GDM1 (cell line): ENCODE measurements at regions not wholly inside any gene's neighbourhood (a gene's known extent, or its start where the extent isn't known, plus 50 kb on each side); places are given as distances from the start of the nearest gene placed in this dataset.

Experiments used
- DNase-seq: peaks from one replicate; lab custom pipeline; 2025; lab: John Stamatoyannopoulos, UW

DNA sequence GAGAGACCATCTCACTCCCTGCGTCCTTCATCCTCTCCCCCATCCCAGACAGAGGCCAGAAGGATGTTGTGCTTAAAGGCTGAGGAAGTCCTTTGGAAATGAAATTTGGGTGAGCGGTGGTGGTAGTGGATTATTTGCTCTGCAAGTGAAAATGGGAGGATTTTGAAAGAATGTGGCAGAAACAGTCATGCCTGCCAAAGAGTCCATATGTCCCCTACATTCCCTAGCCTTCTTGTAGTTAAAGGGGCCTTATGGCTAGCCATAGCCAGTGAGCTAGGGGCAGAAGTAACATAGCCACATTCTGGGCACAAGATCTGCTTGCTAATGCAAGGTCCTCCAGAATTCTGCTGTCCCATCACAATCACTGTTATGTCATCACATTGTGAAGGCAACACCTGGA, 360.2 kb upstream of the TSHZ3 start:
- no peak for DNase-seq

DNA sequence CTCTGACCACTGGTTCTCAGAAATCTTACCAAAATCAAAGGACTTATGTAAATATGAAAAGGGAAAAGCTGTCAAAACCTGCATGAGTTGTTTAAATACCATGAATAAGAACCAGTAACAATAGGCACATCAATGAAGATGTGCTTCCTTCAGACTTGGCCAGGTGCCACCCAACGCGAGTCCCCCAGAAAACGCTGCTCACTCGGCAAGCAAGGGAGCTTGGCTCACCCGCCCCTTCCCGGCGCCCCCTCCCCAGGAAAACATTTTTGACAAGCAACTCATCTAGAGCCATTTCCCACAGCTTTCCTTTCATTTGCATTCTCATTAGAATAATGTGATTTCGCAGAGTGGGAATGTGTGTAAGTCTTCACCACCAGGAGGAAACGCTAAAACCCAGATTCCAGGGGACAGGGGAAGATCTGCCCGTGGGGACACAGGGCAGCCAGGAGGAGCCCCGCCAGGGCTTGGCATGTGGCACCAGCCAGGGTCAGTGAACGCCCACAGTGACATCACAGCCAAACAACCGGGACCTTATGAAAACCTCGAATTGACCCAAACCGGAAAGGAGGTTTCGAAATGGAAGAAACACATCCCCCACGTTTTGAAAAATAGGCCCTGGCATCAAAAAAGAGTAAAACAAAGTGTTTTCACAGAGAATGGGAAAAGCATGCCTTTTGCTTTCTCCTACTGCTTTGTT, 366.2 kb upstream of the TSHZ3 start:
- no peak for DNase-seq

DNA sequence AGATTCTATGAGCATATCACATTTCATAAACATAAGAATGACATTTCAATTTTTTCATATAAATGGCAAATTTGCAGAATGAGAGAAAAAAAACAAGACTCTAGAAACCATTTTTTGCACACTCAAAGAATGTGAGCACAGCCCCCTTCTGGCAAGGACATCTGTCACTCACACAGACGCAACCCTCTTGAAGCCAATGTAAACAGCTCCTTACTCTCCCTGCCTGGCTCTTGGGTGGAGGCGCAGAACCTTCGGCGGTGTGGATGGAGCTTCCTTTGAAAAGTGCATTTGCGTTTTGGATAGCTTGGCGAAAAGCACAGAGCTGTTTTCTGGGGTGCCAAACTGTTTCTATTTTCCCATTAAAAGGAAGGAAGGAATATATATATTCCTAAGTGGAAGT, 367.6 kb upstream of the TSHZ3 start:
- DNase-seq = no peak

DNA sequence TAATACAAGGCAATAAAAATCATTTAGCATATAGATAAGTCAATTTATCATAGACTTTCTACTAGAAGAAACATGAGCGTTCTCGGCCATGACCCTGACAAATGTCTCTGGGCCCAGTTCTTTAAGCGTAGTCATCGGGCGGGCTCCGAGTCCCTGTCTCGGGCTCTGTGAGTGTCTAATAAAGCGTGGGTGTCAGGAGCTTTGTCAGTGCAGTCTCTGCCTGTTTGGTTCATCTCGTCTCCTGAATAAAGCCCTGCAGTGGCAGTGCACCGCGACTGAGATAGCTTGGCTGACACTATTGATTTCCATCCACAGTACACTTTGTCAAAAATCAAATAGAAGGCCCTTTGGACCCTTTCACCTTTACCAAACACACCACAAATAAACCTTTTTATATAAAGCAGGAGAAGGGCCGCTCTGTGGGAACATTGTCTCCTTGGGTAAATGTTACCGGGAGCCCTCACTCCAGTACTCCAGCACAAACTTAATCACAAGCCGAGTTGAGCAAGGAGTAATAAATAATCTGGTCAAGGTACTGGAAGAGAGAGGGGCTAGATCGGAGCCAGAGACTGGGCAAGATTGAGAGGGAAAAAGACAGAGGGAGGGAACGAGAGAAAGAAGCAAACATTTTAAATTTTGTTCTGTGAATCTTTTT, 368.2 kb upstream of the TSHZ3 start:
- DNase-seq = no peak

DNA sequence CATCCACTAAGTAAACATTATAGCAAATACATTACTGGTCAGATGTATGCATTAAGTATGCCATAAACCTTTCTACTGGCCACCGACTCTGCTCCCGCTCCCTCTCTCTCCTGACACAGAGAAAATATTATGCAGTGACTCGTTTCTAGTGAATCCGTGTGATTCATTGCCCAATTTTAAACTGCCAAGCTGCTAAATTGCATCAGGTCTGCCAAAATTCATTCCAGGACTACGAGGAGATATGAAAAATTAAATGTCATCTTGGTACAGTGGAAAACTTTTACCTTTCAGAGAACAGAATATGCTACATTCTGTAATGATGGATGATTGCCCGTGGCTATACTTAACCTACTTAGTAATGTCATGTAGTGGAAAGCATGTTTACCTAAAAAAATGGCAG, 368.8 kb upstream of the TSHZ3 start:
- DNase-seq = no peak

DNA sequence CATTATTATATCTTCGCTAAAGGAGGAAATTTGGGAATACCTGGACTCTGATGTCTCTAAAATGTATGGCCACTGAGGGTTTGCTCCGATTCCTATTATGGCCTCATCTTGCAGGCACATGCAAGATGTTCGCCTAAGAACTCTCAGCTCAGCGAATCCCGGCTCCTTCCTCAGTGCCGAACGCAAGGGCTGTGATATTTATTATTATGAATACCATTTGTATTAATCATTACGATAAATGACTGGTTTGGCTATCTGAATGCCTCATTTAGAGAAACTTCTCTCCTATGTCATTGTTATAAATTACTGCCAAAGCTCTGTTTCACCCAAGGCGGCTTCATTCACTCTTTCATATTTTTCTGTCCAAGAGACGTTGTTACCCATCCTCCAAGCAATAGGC, 369.7 kb upstream of the TSHZ3 start:
- no peak for DNase-seq

DNA sequence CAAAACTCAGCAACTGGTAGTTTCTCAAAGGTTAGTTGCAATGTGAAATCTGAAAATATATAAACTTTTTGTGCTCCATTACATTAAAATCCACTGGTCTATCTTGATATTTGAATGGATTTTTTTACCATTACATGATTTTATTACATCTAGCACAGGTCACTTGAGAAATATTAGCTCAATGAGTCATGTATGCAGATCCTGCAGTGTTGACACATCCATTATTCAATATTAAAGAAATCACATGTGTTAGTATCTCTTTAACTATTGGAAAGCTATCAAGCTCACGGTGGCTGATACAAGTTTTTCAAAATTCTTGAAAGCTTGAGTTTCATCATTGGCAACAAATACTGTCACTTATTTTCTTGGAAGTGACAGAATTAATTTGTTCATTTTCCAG, 373.9 kb upstream of the TSHZ3 start:
- DNase-seq = no peak

DNA sequence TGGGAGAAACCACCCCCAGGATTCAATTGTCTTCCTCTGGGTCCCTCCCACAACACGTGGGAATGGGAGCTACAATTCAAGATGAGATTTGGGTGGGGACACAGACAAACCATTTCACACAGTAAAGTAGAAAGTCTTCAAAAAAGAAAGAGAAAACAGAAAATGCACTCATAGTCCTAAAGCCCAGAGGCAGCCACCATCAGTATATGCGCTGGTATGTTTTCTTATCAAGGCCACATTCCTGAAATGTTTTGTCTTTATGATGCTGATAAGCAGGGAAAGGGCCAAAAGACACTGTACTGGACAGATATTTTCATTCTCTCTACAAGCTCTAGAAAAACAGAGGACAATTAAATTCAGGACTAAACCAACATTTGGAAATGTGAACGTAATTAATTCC, 375.8 kb upstream of the TSHZ3 start:
- no peak for DNase-seq

DNA sequence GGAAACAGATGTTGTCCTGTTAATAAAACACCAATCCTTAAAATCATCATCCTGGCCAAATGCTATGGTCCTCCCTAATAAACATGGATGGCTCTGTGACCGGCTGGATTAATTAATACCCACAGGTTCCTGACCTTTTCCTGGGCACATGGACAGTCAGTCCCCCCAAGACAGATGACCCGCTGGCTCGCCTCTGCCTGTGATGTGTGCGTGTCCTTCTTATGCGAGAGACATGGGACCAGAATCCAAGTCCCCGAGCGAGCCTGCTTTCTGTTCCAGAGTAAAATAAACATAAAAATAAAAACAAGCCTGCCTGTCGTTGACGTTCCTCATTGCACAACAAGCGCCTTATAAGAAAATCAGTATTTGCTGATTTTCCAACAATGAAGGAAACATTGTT, 378.3 kb upstream of the TSHZ3 start:
- DNase-seq = no peak

DNA sequence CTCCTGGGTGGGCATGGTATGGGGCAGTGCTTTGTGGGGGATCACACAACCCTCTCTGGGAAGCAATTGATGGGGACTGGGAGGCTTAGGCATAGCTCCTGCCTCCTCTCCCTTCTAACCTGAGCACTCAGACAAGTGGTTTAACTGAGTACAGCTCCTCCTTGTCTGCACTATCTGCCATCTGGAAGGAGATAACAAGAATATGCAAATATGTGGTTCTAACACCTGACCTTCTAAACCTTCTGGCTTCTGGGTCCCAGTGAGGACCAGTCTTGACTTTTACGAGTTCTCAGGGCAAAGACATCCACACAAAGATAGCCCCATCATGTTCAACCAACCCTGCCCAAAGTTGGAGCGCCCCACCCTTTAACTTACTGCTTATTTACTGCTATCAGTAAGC, 381.0 kb upstream of the TSHZ3 start:
- DNase-seq = no peak

DNA sequence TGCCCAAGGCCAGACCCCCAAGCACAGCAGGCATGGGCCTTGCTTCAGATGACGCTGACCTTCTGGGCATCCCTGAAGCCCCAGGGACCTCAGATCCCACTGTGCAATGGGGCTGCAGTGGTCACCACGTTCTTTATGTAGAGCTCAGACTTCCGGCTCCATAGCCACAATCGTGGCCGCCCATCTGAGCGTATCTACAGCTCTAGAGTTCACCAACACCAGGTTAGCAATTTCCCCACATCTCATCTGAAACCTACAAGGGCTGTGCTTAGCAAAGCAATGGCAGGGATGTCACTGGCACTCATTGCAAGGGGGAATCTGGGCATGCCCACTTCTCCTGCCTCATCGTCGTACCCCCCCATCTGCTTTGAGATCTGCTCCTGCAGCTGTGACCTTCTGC, 384.4 kb upstream of the TSHZ3 start:
- no peak for DNase-seq

DNA sequence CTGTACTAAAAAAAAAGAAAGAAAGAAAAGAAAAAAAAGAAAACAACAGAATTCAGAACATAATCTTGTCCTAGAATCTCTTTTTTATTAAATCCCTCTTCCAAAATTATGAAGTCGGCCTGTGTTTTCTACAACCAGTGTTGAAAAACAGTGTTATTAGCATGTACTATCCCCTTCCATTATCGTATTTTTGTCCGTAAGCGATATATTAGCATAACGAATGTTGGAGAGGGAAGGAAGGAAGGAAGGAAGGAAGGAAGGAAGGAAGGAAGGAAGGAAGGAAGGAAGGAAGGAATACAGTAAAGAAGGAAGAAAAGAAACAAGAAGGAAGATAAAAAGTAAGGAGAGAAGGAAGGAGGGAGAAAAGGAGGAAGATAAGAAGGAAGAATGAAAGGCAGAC, 393.0 kb upstream of the TSHZ3 start:
- no peak for DNase-seq

DNA sequence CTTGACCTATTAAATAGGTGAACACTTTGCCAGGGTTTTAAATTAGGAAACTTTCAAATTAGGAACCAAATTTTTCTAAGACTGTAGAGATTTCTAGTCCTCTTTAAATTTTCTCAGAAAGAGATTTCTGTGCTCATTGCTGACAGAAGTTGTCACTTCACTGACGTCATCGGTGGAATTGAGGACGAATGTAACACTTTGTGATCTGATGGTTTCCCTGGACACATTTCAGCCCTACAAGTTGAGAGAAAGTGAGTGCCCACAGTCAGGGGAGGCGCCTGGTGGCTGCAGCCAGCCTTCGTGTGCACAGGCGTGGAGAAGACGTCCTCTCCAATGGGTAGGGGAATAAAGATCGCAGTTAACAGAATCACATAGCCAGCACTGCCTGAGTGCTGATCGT, 396.5 kb upstream of the TSHZ3 start:
- DNase-seq = no peak

DNA sequence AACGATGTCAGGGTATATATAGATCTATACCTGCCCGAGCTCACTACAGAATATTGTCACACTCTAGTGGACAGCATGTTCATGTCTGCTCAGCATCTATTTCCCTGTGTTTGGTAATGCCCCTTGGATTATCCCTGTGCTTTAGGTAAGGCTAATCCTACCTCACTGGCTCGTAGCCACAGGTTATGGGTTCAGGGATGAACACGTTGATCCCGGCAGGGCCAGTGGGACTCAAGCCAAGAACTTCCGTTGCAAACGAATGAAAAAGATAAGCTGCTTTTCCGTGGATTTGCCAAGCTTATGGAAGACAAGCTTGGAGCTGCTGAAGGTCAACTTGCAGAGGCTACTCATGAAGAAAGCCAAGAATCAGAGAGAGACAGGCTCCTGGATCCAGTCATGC, 400.0 kb upstream of the TSHZ3 start:
- DNase-seq = no peak

DNA sequence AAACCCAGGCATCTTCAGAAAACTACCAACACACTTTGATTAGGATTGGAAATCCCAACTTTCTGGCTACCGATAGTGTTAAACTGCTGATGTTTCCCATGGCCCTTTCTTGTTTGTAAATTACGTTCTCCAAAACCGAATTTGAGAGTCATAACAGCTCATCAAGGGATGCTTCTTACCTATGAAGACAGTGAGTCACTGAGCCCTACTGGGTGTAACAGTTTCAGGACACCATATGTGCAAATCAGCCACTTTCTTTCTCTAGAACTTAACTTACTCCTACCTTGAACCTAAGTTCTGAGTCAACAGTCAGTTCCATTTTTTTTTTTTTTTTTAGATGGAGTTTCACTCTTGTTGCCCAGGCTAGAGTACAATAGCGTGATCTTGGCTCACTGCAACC, 410.1 kb upstream of the TSHZ3 start:
- no peak for DNase-seq

DNA sequence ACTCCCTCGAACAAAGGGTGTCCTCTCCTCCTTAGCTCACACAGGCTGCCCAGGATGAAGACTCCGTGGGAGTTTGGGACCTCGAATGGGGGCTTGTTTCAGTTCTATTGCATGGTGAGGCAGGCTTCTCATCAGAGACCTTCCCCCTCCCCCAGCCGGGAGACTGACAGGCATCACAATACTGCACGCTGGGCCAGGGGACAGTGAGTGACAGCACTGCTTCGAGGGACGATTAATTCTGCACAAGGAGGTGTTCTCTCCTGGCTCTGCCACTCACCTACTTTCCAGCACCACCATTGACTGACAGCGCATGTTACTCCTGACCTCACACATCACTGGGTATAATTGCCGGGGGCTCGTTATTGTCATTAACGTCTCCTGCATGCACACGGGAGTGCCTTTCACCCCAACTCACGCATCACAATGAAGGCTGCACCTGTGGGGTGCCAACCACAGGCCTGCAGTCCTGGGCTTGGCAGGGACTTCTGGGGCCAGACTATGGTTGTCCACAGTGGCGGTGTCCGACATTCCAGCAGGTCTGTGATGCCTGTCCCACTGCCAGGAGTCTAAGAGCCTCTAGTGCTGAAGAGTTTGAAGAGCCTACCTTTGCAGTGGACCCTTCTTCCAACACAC, 412.2 kb upstream of the TSHZ3 start:
- no peak for DNase-seq

DNA sequence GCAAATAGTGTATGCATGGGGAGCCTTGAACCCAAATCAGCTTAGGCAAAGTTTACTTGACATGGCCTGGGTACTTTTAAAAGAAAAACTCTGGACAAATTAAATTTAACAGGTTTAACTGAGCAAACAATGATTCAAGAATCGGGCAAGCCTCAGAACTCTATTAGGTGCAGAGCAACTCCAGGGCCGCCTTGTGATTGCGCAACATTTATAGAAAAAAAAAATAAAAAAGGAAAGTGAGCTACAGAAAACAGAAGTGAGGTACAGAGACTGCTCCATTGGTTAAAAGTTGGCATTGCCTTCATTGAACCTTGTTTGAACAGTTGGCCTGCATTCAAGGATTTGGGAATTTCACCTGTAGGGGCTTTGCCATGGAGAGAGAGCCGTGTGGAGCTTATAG, 421.0 kb upstream of the TSHZ3 start:
- no peak for DNase-seq

DNA sequence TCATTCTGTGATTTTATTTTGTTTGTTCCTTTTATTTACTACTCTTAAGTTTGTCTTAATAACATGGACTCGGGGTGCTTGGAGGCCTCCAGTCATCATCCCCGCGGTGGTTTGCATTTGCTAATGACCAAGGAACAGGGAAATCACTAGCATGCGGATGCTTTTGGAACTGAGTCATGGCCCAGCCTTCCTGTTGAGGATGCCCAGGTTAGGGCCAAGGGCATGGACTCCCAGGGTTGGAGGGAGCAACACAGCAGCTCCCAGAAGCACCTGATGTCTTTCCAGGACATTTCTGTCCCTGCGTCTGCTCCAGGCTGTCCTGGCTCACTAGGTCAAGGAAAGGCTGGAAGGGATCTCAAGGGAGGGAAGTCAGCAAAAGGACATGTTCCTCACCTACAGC, 423.7 kb upstream of the TSHZ3 start:
- DNase-seq = no peak

DNA sequence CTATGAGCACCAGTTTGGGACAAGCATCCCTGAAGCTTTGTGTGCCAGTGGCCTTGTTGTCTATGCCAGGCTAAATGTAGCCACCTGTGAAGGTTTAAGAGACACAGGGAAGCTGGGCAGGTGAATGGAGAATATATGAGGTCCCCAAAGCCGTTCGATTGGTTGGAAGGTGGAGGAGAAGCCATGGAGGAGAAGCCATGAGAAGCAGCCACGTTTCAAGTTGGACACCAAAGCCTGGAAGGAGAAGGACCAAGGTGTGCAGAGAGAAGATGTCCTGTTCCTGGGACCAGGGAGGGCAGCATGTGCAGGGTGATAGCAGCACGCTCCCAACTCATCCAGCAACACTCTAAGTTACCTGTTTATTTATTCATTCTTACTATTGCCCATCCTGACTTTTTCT, 432.3 kb upstream of the TSHZ3 start:
- DNase-seq = no peak

DNA sequence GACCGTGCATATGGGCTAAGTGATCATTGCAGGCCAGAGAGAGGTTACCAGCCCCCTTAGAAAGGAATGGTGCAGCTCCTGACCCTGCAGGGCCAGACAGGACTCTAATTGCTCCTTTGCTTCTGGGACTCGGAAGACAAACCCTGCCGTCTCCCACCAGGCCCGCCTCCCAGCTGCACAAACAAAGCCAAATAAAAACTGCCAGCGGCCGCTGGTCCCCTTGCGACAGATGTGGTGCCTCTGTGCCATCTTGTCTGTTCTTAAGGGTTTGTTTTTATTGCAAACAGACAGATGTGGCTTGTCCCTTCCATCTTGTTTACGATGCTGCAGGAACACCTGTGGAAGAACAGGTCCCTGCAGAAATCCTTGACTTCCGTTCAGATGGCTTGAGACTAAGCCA, 434.4 kb upstream of the TSHZ3 start:
- DNase-seq = no peak

DNA sequence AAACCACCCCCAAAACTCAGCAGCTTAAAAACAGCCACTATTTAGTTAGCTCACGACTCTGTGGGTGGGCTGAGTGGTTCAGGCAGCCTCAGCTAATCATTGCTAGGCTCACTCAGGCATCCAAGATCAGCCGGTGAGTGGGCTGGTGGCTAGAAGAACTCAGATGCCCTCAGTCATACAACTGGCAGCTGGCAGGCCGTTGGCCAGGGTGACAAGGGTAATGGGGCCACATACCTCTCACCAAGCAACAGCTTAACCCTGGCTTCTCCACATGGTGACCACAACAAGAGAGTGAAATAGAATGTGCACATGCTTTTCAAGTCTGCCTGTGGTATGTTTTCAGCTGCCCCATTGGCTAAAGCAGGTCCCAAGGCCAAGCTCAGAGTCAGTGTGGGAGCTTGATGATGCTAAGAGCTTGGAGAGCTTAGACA, 435.4 kb upstream of the TSHZ3 start:
- no peak for DNase-seq

DNA sequence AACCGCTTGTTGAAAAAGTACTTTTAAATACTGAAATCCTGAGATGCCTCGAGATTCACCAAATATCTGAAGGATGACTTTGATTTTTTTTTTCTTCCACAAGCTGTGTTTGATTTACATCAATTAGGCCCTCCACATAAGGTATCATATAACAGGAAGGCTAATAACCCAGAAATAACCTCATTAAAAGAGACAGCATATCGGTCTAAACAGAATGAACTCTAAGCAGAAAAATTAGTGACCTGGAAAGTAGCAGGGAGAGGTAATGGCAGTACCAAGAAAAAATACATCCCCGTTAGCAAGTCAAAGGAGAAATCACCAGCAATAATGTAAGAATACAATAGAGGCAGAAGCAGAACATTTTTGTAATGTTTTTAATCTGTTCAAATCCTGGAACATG, 452.4 kb upstream of the TSHZ3 start:
- no peak for DNase-seq

DNA sequence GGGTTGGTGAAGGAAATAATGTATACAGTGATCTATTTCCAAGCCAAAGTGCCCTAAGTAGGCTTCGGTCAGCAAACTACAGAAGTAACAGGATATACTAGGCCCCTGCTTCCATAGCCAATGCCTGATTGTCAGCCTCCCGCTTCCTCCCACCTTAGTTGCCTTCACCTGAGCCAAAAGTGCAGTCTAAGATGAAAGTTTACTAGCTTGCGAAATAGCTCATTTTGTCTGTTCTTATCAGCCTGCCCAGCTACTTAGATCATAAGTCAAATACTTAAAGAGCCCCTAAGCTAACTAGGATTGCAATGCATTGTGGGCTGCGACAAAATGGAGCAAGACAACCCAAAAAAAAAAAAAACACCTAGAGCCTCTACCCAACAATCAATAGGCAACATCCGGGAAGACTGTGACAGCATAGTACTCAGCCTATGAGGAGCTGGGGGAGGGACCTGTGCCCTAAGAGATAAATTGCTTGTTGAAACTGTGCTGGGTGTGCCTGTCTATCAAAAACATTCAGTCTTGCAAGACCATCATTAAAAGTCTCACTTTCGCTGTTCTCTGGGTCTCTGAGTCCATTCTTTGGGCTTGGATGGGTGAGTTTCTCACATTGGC, 454.7 kb upstream of the TSHZ3 start:
- DNase-seq = no peak
